ENCODE measurements at regions not wholly inside any gene's neighbourhood (a gene's known extent, or its start where the extent isn't known, plus 50 kb on each side); places are given as distances from the start of the nearest gene placed in this dataset.
A peak's percentile ranks its signal among the peaks of the same experiment; 100 is the strongest.

DNA sequence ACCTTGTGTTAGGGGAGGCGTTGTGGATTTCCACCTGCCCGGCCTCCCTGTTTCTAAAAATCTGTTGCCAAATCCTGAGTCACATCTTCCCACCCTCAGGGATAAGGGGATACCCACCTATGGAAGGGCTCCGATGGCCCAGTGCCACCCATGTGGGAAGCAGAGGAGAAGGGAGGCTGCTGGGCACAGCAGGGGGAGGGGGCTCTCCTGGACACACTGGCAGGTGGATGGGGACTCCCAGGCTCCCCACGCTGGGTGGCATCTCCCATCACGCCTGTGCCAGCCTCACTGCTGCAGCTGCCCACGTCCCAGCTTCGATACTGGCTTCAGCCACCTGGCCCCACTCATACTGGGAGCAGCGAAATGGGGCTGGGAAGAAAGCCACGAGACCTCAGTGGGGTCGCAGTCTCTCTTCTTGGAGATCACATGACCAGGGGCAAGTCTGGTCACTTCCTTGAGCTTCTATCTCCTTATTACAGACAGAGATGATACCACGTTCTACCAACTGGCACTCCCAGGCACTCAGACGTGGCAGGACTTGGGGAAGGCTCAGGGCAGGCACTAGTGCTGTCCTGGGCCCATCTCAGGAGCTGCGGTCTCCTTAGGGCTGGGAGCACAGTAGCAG, 72.2 kb downstream of the PITPNM2 start:
- FAIRE-seq (no peak), DNase-seq (ENCODE audit: insufficient read length, low spot score) (no peak)

GRCh38 chr12:123078120-123078465, 72.8 kb downstream of the PITPNM2 start:
- DNase-seq (ENCODE audit: insufficient read length, low spot score) = no peak
- no peak for FAIRE-seq

DNA sequence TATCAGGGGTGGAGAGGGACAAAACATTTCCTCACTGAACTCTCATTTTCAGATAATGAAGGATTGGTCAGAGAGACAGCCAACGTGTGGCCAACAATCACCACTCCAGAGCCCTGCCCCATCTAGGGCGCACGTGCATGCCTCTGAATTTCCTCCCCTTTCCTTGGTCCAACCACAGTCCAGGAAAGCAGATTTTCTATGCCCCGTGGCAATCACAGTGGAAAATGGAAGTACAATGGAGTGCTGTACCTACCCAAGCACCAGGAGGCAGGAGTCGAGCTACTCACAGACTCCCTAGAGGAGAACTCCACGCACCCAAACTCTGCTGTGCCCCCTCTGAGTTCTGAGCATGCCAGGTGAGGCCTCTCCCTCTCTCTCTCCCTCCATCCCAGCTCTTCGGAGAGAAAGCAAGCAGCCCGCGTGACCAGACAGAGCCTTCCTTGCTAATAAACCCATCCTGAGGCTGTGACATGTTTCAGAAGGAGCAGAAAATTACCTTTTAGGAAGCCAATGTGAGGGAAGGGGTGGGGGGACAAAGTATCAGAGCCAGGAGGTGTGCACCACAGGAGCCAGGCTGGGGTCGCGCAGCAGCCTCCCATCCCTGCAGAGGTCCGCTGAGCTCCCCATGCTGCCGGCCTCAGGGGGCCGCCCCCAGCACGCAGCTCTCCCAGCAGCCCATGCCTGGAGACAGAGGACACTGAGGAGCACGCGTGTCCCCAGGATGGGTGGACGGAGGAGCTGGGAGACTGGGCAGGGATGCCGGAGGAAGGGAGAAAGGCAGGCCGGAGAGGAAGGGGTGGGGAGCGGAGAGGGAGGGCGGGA, 73.4 kb downstream of the PITPNM2 start:
- DNase-seq (ENCODE audit: insufficient read length, low spot score) (no peak), FAIRE-seq (no peak)

GRCh38 chr12:123076604-123077297, 74.1 kb downstream of the PITPNM2 start:
- DNase-seq (ENCODE audit: insufficient read length, low spot score) = no peak
- no peak for FAIRE-seq

- DNase-seq (ENCODE audit: insufficient read length, low spot score) (no peak), FAIRE-seq (no peak)
These were observed 75.2 kb downstream of the PITPNM2 start for GRCh38 chr12:123075646-123076171.

DNA sequence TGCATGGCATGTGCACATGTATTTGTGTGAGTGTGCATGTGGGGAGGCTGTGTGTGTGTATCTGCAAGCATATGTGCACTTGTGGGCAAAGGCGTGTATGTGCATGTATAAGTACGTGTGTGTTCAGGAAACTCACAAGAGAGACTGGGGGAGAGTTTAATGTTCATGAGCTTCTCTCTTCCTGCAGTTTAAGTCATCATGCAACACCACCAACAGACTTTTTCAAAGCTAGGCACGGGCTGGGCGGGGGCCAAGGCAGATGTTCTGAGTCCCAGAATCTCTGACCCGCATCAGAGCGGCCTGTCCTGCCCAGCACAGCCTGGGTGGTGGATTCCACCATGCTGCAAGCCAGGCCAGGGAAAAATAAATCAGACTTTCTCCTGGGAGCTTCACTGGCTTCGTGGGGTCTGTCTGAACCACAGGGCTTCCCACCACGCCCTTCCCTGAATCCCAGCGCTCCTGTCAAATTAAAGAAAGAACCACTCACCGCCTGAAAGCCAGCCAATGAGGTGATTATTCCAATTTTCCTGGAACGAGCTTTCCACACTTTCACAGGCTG, 75.7 kb downstream of the PITPNM2 start:
- no peak for FAIRE-seq

GRCh38 chr12:123073962-123074801, 76.7 kb downstream of the PITPNM2 start:
- peak; percentile 79 for FAIRE-seq

More for the DNA sequence above, 75.7 kb downstream of the PITPNM2 start:
- no peak for DNase-seq (ENCODE audit: insufficient read length, low spot score)

GRCh38 chr12:123073292-123073691, 77.6 kb downstream of the PITPNM2 start:
- DNase-seq (ENCODE audit: insufficient read length, low spot score) (no peak), FAIRE-seq (no peak)

More at GRCh38 chr12:123073962-123074801, 76.7 kb downstream of the PITPNM2 start:
- DNase-seq (ENCODE audit: insufficient read length, low spot score) = no peak

DNA sequence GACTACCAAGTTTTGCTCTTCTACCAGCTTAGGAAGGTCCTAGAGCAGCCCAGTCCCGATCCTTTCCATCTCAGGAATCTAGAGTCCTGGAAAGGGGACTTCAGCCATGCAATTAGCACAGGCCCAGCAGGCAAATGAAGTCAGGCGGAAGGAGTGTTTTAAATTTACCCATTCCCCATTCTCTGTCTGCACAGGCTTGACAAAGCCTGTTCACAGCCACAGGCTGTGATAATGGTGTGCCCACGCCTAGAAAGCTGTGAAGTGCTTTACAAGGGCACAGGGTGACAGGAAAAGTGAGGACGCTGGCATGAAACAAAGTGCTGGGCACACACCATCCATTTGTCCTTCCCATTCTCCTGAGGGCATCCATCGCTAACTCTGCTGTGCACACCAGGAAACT, 79.0 kb downstream of the PITPNM2 start:
- no peak for DNase-seq (ENCODE audit: insufficient read length, low spot score)
- FAIRE-seq = no peak

- FAIRE-seq (no peak), DNase-seq (ENCODE audit: insufficient read length, low spot score) (no peak)
These were observed 79.6 kb downstream of the PITPNM2 start for GRCh38 chr12:123071099-123071800.

DNA sequence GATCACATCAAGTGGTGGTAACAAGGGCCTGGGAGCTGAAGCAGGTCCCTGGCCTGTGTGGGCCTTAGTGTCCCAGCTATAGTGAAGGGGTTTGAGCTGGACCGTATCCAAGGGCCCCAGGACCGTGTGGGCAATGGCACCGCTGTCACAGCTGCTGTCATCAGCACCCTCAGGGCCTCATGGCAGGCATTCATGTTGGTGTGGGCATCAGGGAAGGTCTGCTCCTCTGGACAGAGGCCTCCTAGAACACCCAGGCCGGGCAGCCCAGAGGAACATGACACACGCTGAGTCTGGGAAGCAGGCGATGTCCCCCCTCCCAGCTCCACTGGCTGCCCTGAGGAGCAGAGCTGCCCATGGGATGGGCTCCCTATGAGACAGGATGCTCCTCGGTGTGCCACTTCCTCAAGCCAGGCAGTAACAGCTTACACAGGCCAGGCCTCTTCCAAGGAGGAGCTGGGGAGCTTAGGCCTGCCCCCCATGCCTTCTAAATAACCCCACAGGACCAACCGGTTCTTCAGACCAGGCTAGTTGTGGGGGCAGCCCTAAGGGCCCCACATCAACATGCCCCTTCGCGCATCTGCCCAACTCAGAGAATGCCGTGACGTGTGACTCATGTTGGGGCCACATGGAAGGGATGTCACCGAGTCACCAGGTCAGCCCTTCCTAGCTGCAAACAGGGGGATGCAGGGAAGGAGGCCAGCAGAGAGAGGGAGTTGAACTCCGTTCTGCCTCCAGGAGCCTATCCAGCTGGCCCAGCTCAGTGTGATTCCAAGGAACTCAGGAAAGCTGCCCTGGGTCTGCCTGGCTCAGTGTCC, 80.4 kb downstream of the PITPNM2 start:
- FAIRE-seq (no peak), DNase-seq (ENCODE audit: insufficient read length, low spot score) (no peak)

DNA sequence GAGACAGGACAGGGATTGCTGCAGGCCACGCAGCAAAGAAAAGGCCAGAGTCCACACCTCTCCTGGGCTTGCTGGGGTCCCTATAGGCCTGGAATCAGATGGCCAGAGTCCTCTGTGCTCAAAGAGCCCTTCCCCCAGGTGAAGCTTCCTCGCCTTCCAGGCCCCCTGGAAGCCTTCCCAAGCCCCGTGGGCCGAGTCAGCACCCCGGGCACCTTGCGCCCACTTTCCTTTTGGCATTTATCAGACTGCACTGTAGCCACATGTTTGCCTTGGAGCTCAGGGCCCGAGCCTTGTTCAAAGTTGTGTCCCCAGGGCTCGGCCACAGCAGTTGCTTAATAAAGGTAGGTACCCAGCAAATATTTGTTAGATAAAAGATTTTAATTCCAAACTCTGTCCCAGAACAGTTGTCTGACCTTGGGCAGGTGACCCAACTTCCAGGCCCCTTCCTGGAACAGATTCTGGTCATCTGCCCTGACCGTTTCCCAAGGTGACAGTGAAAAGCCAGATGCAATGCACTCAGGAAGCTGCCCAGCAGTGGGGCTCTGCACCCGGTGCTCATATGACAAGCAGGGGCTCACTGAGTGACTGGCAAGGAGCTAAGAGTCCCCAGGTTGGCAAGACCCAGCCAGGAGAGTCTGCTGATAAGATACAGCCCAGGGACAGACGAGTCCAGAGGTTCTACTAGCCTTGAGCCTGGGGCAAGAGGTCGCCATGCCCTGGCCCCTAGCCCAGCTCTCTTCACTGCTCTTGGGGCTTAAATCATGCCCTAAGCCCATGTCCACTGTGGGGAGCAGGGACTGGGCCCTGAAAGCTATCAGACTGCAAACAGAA, 81.2 kb downstream of the PITPNM2 start:
- no peak for DNase-seq (ENCODE audit: insufficient read length, low spot score)
- no peak for FAIRE-seq

- no peak for DNase-seq (ENCODE audit: insufficient read length, low spot score)
- FAIRE-seq = no peak
These were observed 83.2 kb downstream of the PITPNM2 start for GRCh38 chr12:123067654-123068053.

- FAIRE-seq = no peak
- DNase-seq (ENCODE audit: insufficient read length, low spot score) = no peak
These were observed 84.5 kb downstream of the PITPNM2 start for GRCh38 chr12:123066384-123066710.

DNA sequence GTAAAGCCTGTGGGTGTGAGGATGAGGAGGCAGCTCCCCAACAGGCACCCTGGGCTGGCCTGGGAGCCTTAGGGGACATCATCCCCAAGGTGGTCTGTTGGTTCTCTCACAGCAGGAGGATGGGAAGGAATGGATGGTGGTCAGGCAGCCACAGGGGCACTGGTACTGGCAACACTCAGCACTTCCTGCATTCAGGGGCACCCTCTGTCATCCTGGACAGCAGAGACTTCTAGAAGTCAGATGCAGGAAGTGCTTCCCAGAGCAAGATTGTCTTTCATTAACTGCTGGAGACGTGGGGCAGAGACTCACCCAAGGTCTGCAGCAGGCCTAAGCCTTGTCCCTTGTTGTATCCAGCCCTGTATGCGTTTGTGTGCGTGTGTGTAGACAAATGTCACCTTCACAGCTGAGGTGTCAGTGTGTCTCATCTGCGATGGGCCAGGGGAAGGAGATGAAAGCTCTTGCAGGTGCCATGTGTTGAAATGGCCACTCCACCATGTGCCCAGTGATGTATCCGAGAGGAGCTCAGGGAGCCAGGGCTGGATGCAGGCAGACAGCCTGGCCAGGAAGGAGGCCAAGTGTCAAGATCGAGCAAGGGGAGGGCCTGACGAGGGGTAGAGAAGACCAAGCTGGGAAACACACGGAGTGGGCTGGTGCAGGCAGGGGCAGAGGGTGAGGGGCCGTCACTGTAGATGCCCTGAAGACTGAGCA, 85.1 kb downstream of the PITPNM2 start:
- DNase-seq (ENCODE audit: insufficient read length, low spot score) (no peak), FAIRE-seq (no peak)

DNA sequence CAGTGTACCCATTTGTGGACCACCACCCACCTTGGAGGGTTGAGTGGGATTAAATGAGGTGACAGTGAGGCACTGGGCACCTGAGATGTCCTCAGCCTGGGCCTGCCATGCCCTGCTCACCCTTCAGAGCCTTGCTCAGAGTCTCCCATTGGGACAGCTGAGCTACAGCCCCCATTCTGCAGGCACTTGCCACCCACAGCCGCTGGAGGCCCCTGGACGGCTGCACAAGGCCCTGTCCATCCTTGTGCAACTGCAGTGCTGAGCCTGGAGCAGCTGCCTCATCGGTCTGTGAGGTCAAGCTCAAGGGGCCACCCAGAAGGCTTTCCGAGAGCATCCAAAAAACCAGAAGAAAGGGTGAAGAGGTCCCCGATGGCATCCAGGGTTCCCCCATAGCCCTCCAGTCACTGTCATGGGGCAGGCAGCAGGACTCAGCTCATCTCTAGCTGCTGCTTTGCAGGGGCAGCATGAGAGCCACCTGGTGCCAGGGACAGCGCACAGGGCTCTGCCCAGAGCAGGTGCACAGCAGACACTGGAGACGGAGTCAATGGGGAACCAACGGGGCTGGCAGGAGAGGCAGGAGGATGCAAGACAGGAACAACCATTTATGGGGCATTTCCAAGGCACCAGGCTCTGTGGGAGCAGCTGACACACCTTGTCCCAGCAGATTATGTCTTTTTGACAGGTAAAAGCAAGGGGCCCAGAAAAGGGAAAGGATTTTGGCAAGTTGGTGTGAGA, 84.6 kb downstream of the ARL6IP4 start:
- DNase-seq (ENCODE audit: insufficient read length, low spot score) (no peak), FAIRE-seq (no peak)

DNA sequence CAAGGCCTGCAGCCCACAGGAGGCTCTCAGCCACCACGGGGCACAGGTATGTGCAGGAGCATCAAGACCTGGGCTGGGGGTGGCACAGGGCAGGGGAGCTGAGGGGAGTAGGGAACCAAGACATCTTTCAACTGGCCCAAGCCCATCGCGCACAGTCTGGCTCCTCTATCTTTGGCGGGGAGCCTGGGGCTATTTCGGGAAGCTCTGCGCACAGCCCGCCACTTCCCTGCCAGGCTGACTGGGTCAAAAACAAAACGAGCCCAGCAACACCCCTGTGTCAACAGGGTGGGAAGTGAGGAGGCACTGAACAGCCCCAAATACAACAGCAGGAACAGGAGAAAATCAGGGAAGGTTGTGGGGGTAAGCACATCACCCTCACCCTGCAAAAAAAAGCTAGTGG, 83.9 kb downstream of the ARL6IP4 start:
- FAIRE-seq (no peak), DNase-seq (ENCODE audit: insufficient read length, low spot score) (no peak)

Measured in HTR-8/SVneo (cell line).